H9 (cell line): ENCODE measurements at regions not wholly inside any gene's neighbourhood (a gene's known extent, or its start where the extent isn't known, plus 50 kb on each side); places are given as distances from the start of the nearest gene placed in this dataset.

ENCODE experiments used
- DNase-seq: peaks from one replicate; pipeline ENCODE4 v3.0.0-alpha.2; 2017
- H2AFZ ChIP-seq: one replicate; pipeline ENCODE4 v1.6.1; 2013; ENCODE audit warnings: mild to moderate bottlenecking, low read length, control low read depth, moderate library complexity
- H2AK5ac ChIP-seq: 2 replicates; pipeline ENCODE4 v1.6.1; 2013; ENCODE audit warnings: low read length, control low read depth, mixed read lengths; ENCODE audit not compliant: insufficient read length
- H2BK120ac ChIP-seq: one replicate; pipeline ENCODE4 v1.6.1; 2013; ENCODE audit warnings: low read depth, mild to moderate bottlenecking, low read length, control low read depth, inconsistent platforms; ENCODE audit not compliant: poor library complexity, severe bottlenecking
- H2BK12ac ChIP-seq: 2 replicates; pipeline ENCODE4 v1.6.1; 2013; ENCODE audit warnings: low read length, control low read depth, mixed read lengths, low read depth; ENCODE audit not compliant: insufficient read length
- H2BK15ac ChIP-seq: 2 replicates; pipeline ENCODE4 v1.6.1; 2013; ENCODE audit warnings: low read depth, low read length, control low read depth
- H2BK20ac ChIP-seq: one replicate; pipeline ENCODE4 v1.6.1; 2013; ENCODE audit warnings: low read depth, mild to moderate bottlenecking, low read length, control low read depth, inconsistent platforms; ENCODE audit not compliant: poor library complexity, severe bottlenecking
- H2BK5ac ChIP-seq: 2 replicates; pipeline ENCODE4 v1.6.1; 2013; ENCODE audit warnings: low read length, control low read depth, mixed read lengths; ENCODE audit not compliant: insufficient read length
- H3K14ac ChIP-seq: 2 replicates; pipeline ENCODE4 v1.6.1; 2013; ENCODE audit warnings: low read length, control low read depth; ENCODE audit not compliant: insufficient read depth
- H3K18ac ChIP-seq: 2 replicates; pipeline ENCODE4 v1.6.1; 2013; ENCODE audit warnings: low read depth, mild to moderate bottlenecking, mixed read lengths, low read length, control low read depth; ENCODE audit not compliant: insufficient read length
- H3K23ac ChIP-seq: 2 replicates; pipeline ENCODE4 v1.6.1; 2013; ENCODE audit warnings: low read length, control low read depth, mixed read lengths, low read depth; ENCODE audit not compliant: insufficient read length
- H3K23me2 ChIP-seq: 2 replicates; pipeline ENCODE4 v1.6.1; 2013; ENCODE audit warnings: low read depth, mild to moderate bottlenecking, mixed read lengths, low read length, control low read depth; ENCODE audit not compliant: insufficient read length, poor library complexity, severe bottlenecking
- H3K27ac ChIP-seq: 2 replicates; pipeline ENCODE4 v1.5.1; 2013; ENCODE audit warnings: low read length, control low read depth, mixed read lengths, low read depth; ENCODE audit not compliant: insufficient read length
- H3K27me3 ChIP-seq: 2 replicates; pipeline ENCODE4 v1.6.1; 2013; ENCODE audit warnings: low read length, control low read depth, inconsistent platforms; ENCODE audit not compliant: insufficient read depth
- H3K4ac ChIP-seq: 2 replicates; pipeline ENCODE4 v1.6.1; 2013; ENCODE audit warnings: low read depth, mild to moderate bottlenecking, control low read depth, inconsistent platforms, low read length, moderate library complexity
- H3K4me1 ChIP-seq: 2 replicates; pipeline ENCODE4 v1.6.1; 2013; ENCODE audit warnings: low read length, control low read depth, inconsistent platforms; ENCODE audit not compliant: insufficient read depth
- H3K4me2 ChIP-seq: 2 replicates; pipeline ENCODE4 v1.6.1; 2013; ENCODE audit warnings: low read length, control low read depth, mixed read lengths; ENCODE audit not compliant: insufficient read length, insufficient read depth
- H3K56ac ChIP-seq: 2 replicates; pipeline ENCODE4 v1.6.1; 2013; ENCODE audit warnings: low read depth, mild to moderate bottlenecking, mixed read lengths, low read length, control low read depth; ENCODE audit not compliant: insufficient read length
- H3K79me1 ChIP-seq: 2 replicates; pipeline ENCODE4 v1.6.1; 2013; ENCODE audit warnings: low read depth, mild to moderate bottlenecking, moderate library complexity, low read length, control low read depth, inconsistent platforms; ENCODE audit not compliant: insufficient read depth, poor library complexity, severe bottlenecking
- H3K79me2 ChIP-seq: 2 replicates; pipeline ENCODE4 v1.6.1; 2013; ENCODE audit warnings: low read length, control low read depth, inconsistent platforms; ENCODE audit not compliant: insufficient read depth
- H3K9ac ChIP-seq: 2 replicates; pipeline ENCODE4 v1.6.1; 2013; ENCODE audit warnings: low read length, control low read depth, mixed read lengths; ENCODE audit not compliant: insufficient read length; ENCODE audit errors: extremely low read depth
- H3K9me3 ChIP-seq: one replicate; pipeline ENCODE4 v1.6.1; 2013; ENCODE audit warnings: low read depth, low read length, inconsistent platforms; ENCODE audit not compliant: control insufficient read depth
- H3T11ph ChIP-seq: one replicate; pipeline ENCODE4 v1.6.1; 2013; ENCODE audit warnings: mild to moderate bottlenecking, low read length, control low read depth, inconsistent platforms
- H4K20me1 ChIP-seq: one replicate; pipeline ENCODE4 v1.6.1; 2013; ENCODE audit not compliant: control insufficient read depth, insufficient read length, insufficient read depth
- H4K5ac ChIP-seq: 2 replicates; pipeline ENCODE4 v1.6.1; 2013; ENCODE audit warnings: low read depth, mild to moderate bottlenecking, mixed read lengths, low read length, control low read depth; ENCODE audit not compliant: insufficient read length
- H4K8ac ChIP-seq: replicated peaks from 2 replicates; pipeline ENCODE4 v1.6.1; 2013; ENCODE audit warnings: low read length, control low read depth, mixed read lengths, low read depth; ENCODE audit not compliant: insufficient read length
- H4K91ac ChIP-seq: 2 replicates; pipeline ENCODE4 v1.6.1; 2013; ENCODE audit warnings: low read depth, mild to moderate bottlenecking, moderate library complexity, mixed read lengths, low read length, control low read depth; ENCODE audit not compliant: insufficient read length
- H3K27ac Mint-ChIP-seq, 3 experiments: 2 replicates in 2 of 3; 3 replicates in 1 of 3; pipeline ENCODE4 v1.8.0; 2020 to 2021; ENCODE audit warnings: mixed read lengths in 3 of 3, mild to moderate bottlenecking in 1 of 3, moderate library complexity in 1 of 3
- H3K27me3 Mint-ChIP-seq: 2 replicates; pipeline ENCODE4 v1.8.0; 2021; ENCODE audit warnings: low read depth, mild to moderate bottlenecking, moderate library complexity, mixed read lengths
- H3K36me3 Mint-ChIP-seq, 3 experiments: 2 replicates in 2 of 3; 3 replicates in 1 of 3; pipeline ENCODE4 v1.8.0; 2020 to 2021; ENCODE audit warnings: low read depth in 3 of 3, mixed read lengths in 3 of 3; ENCODE audit not compliant: insufficient read depth in 1 of 3
- H3K4me1 Mint-ChIP-seq, 2 experiments: 2 replicates each; pipeline ENCODE4 v1.8.0; 2020; ENCODE audit warnings: mixed read lengths in 2 of 2
- H3K4me3 Mint-ChIP-seq, 2 experiments: 2 replicates in 1 of 2; 3 replicates in 1 of 2; pipeline ENCODE4 v1.8.0; 2020 to 2021; ENCODE audit warnings: mild to moderate bottlenecking in 2 of 2, mixed read lengths in 2 of 2, moderate library complexity in 1 of 2
- H3K9me3 Mint-ChIP-seq, 2 experiments: 2 replicates in 1 of 2; 3 replicates in 1 of 2; pipeline ENCODE4 v1.8.0; 2020; ENCODE audit warnings: mild to moderate bottlenecking in 2 of 2, mixed read lengths in 2 of 2, moderate library complexity in 1 of 2
- CTCF ChIP-seq: fragments of 200-600 bp; sonication (generic); conservative IDR thresholded peaks from 3 replicates; pipeline ENCODE4 v1.8.0; 2021; ENCODE audit warnings: antibody characterized with exemption, mild to moderate bottlenecking
- WGBS: extraction: QIAGEN DNeasy Blood & Tissue Kit; methylation state at CpG from one replicate; pipeline ENCODE4 v1.1.7; 2013; ENCODE audit warnings: missing lambda C conversion rate, low lambda C conversion rate, mixed read lengths; ENCODE audit not compliant: insufficient read length; ENCODE audit errors: extremely low coverage; 5-methylcytosine and 5-hydroxymethylcytosine counted together

GRCh38 chr1:215508311-215508710 lies 58.8 kb upstream of the KCTD3 start:
- H2BK20ac ChIP-seq, result no peak overlapping the region
- no peak overlapping the region for H3K4me2 ChIP-seq
- H3K23me2 ChIP-seq, result no peaks in the 10 kb centered on the region
- H2BK12ac ChIP-seq, result no peak overlapping the region
- no peak overlapping the region for H2AFZ ChIP-seq
- no peak overlapping the region for H3K56ac ChIP-seq
- Mint-ChIP-seq H3K36me3 (peaks cover 0 to 9% (median 0%) of the 10 kb centered on the region in 3 experiments; a peak in 2 of 7 replicates), H3K9me3 (peaks cover 10 to 17% of the 10 kb centered on the region in 2 experiments; a peak in 4 of 5 replicates), H3K27me3 (no peaks in the 10 kb centered on the region), H3K27ac (no peak overlapping the region), H3K4me3 (no peak overlapping the region), H3K4me1 (no peaks in the 10 kb centered on the region)
- DNase-seq, result no peak
- no peak overlapping the region for H4K8ac ChIP-seq
- H3K79me1 ChIP-seq, result no peaks in the 10 kb centered on the region
- H3K4me1 ChIP-seq, result no peaks in the 10 kb centered on the region
- H2BK120ac ChIP-seq, result no peak overlapping the region
- no peak overlapping the region for H3K23ac ChIP-seq
- no peak overlapping the region for H3K14ac ChIP-seq
- no peaks in the 10 kb centered on the region for H3K79me2 ChIP-seq
- WGBS, result no CpG with 5 or more reads among the region's 3 CpGs
- no peaks in the 10 kb centered on the region for H3K27me3 ChIP-seq
- no peak overlapping the region for H2BK5ac ChIP-seq
- H3K9ac ChIP-seq, result no peak overlapping the region
- H3K27ac ChIP-seq, result no peak overlapping the region
- TF ChIP-seq CTCF, result no peak
- H3K18ac ChIP-seq, result no peak overlapping the region
- no peak overlapping the region for H4K5ac ChIP-seq
- H3T11ph ChIP-seq, result no peak overlapping the region
- no peaks in the 10 kb centered on the region for H4K20me1 ChIP-seq
- no peak overlapping the region for H2AK5ac ChIP-seq
- H3K9me3 ChIP-seq, result no peaks in the 10 kb centered on the region
- no peak overlapping the region for H2BK15ac ChIP-seq
- H4K91ac ChIP-seq, result no peak overlapping the region
- no peak overlapping the region for H3K4ac ChIP-seq
